Liver (tissue), 8 donors: ENCODE measurements at regions not wholly inside any gene's neighbourhood (a gene's known extent, or its start where the extent isn't known, plus 50 kb on each side); places are given as distances from the start of the nearest gene placed in this dataset.

Experiments used
- DNase-seq: peaks from one replicate; pipeline ENCODE4 v3.0.0-alpha.2; 2017; ENCODE audit warnings: low spot score
- H3K27ac ChIP-seq, 2 donors: one replicate each; pipeline ENCODE4 v1.7.0; 2013; ENCODE audit warnings: inconsistent platforms in 2 of 2, low read length in 2 of 2, control low read depth in 1 of 2, low read depth in 1 of 2, mild to moderate bottlenecking in 1 of 2
- H3K27me3 ChIP-seq, 4 donors: one replicate each; pipeline versions ENCODE4 v1.6.1 to v1.7.0; 2013; ENCODE audit warnings: low read length in 3 of 4, inconsistent platforms in 1 of 4, mild to moderate bottlenecking in 1 of 4, moderate library complexity in 1 of 4; ENCODE audit not compliant: control insufficient read depth in 4 of 4, insufficient read depth in 4 of 4
- H3K36me3 ChIP-seq, 4 donors: one replicate each; pipeline versions ENCODE4 v1.6.1 to v1.7.0; 2013; ENCODE audit warnings: low read length in 3 of 4, mild to moderate bottlenecking in 3 of 4, low read depth in 1 of 4, moderate library complexity in 1 of 4; ENCODE audit not compliant: control insufficient read depth in 4 of 4, insufficient read depth in 3 of 4
- H3K4me1 ChIP-seq, 4 donors: one replicate each; pipeline versions ENCODE4 v1.6.1 to v1.7.0; 2013; ENCODE audit warnings: low read length in 3 of 4, mild to moderate bottlenecking in 3 of 4, moderate library complexity in 1 of 4; ENCODE audit not compliant: control insufficient read depth in 4 of 4, insufficient read depth in 4 of 4
- H3K4me3 ChIP-seq, 3 donors: one replicate each; pipeline versions ENCODE4 v1.6.1 to v1.7.0; 2013; ENCODE audit warnings: low read length in 3 of 3, control low read depth in 1 of 3, low read depth in 1 of 3, mild to moderate bottlenecking in 1 of 3
- H3K9ac ChIP-seq, 2 donors: one replicate each; pipeline ENCODE4 v1.7.0; 2013; ENCODE audit warnings: low read length in 2 of 2, mild to moderate bottlenecking in 2 of 2, moderate library complexity in 2 of 2, control low read depth in 1 of 2, low read depth in 1 of 2
- H3K9me3 ChIP-seq, 4 donors: one replicate each; pipeline versions ENCODE4 v1.6.1 to v1.7.0; 2013; ENCODE audit warnings: low read length in 3 of 4; ENCODE audit not compliant: control insufficient read depth in 4 of 4
- EGR1 ChIP-seq, 2 donors: IDR thresholded peaks; 2 replicates each; pipeline ENCODE4 v1.6.1; 2016 to 2018; ENCODE audit warnings: antibody characterized with exemption in 2 of 2, low read depth in 2 of 2
- FOXA2 ChIP-seq: IDR thresholded peaks from 2 replicates; pipeline ENCODE4 v1.6.1; 2016; ENCODE audit warnings: antibody characterized with exemption
- GABPA ChIP-seq, 2 donors: IDR thresholded peaks in 1 of 2; conservative IDR thresholded peaks in 1 of 2; 2 replicates each; pipeline ENCODE4 v1.6.1; 2016; ENCODE audit warnings: antibody characterized with exemption in 2 of 2, mild to moderate bottlenecking in 1 of 2, moderate library complexity in 1 of 2
- HNF4A ChIP-seq, 2 donors: conservative IDR thresholded peaks; 2 replicates each; pipeline ENCODE4 v1.6.1; 2016; ENCODE audit warnings: antibody characterized with exemption in 2 of 2, mild to moderate bottlenecking in 2 of 2
- HNF4G ChIP-seq: IDR thresholded peaks from 2 replicates; pipeline ENCODE4 v1.6.1; 2016; ENCODE audit warnings: antibody characterized with exemption
- JUND ChIP-seq, 2 donors: IDR thresholded peaks; 2 replicates each; pipeline ENCODE4 v1.6.1; 2016; ENCODE audit warnings: antibody characterized with exemption in 2 of 2
- NR2F2 ChIP-seq: IDR thresholded peaks from 2 replicates; pipeline ENCODE4 v1.6.1; 2016; ENCODE audit warnings: antibody characterized with exemption
- RAD21 ChIP-seq, 2 donors: IDR thresholded peaks; 2 replicates each; pipeline ENCODE4 v1.6.1; 2016; ENCODE audit warnings: antibody characterized with exemption in 2 of 2, mild to moderate bottlenecking in 2 of 2
- RXRA ChIP-seq, 2 donors: IDR thresholded peaks; 2 replicates each; pipeline ENCODE4 v1.6.1; 2017 to 2018; ENCODE audit warnings: antibody characterized with exemption in 2 of 2, mild to moderate bottlenecking in 1 of 2
- SP1 ChIP-seq: IDR thresholded peaks from 2 replicates; pipeline ENCODE4 v1.6.1; 2018; ENCODE audit warnings: antibody characterized with exemption, mild to moderate bottlenecking
- TAF1 ChIP-seq: conservative IDR thresholded peaks from 2 replicates; pipeline ENCODE4 v1.6.1; 2016; ENCODE audit warnings: antibody characterized with exemption, mild to moderate bottlenecking
- YY1 ChIP-seq: IDR thresholded peaks from 2 replicates; pipeline ENCODE4 v1.6.1; 2016; ENCODE audit warnings: antibody characterized with exemption, mild to moderate bottlenecking
- WGBS: extraction: QIAGEN DNeasy Blood & Tissue Kit; methylation state at CpG from one replicate; pipeline ENCODE4 v1.1.7; 2013; 5-methylcytosine and 5-hydroxymethylcytosine counted together
- TF ChIP-seq, protein P1 (sequence below): IDR thresholded peaks from 2 replicates; pipeline ENCODE4 v1.6.1; 2016; ENCODE audit warnings: antibody characterized with exemption, mild to moderate bottlenecking
- TF ChIP-seq, protein P2 (sequence below): IDR thresholded peaks from 2 replicates; pipeline ENCODE4 v1.6.1; 2016; ENCODE audit warnings: antibody characterized with exemption
- TF ChIP-seq, protein P3 (sequence below): IDR thresholded peaks from 2 replicates; pipeline ENCODE4 v1.6.1; 2016; ENCODE audit warnings: antibody characterized with exemption
- TF ChIP-seq, protein P4 (sequence below): fragments of 150-350 bp; IDR thresholded peaks from 2 replicates; pipeline ENCODE4 v1.5.1; 2017; ENCODE audit warnings: improper control_type of control experiment, low read depth, low read length; ENCODE audit not compliant: missing input control
- donor health status: healthy.
- donor health status: healthy.
- donor health status: healthy.
- donor health status: healthy.
- donor health status: healthy.

DNA sequence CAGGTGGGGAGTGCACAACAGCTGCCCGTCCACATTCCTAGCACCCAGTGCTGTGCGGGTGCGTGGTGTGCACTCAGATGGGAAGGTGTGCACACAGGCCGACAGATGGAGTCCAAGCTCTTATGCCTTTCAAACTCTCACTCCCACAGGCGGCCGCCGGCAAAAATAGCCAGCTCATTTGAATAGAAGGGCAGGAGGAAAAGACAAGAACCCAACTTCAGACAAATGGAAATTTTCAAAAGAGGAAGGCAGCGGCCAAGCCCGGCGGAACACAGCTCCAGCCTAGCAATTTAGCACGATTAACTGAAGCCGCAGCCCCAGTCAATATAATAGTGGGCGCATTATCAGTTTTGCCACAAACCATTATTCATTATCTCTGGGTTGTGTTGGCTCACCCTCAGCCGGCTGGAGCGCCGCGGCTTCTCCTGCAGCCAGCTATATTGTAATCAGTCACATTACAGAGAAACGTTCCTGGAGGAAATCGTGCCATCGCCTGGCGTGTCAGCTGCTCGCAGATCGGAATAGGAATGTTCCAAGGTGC lies 103.9 kb upstream of the SEC14L1 start:
- no peaks in the 10 kb centered on the region for H3K4me1 ChIP-seq
- no peak overlapping the region for H3K4me3 ChIP-seq
- no peak for DNase-seq
- peaks cover 0 to 4% (median 2%) of the 10 kb centered on the region in 4 donors for H3K9me3 ChIP-seq
- H3K27me3 ChIP-seq, result peaks cover 0 to 3% (median 0%) of the 10 kb centered on the region in 4 donors
- no peaks in the 10 kb centered on the region for H3K36me3 ChIP-seq
- no peak overlapping the region for H3K9ac ChIP-seq
- H3K27ac ChIP-seq, result no peak overlapping the region
- TF ChIP-seq GABPA (IDR thresholded peaks at IDR 0.05 in 1 of 2, conservative IDR thresholded peaks at IDR 0.05 in 1 of 2) (no peak), JUND (IDR thresholded peaks at IDR 0.05) (no peak), FOXA2 (no peak), SP1 (no peak), RAD21 (IDR thresholded peaks at IDR 0.05) (no peak), EGR1 (IDR thresholded peaks at IDR 0.05; ENCODE audit: low read depth in 2 of 2) (no peak), HNF4A (conservative IDR thresholded peaks at IDR 0.05) (no peak), NR2F2 (no peak), TAF1 (no peak), YY1 (no peak), RXRA (IDR thresholded peaks at IDR 0.05) (no peak)
- TF ChIP-seq, protein P1, sequence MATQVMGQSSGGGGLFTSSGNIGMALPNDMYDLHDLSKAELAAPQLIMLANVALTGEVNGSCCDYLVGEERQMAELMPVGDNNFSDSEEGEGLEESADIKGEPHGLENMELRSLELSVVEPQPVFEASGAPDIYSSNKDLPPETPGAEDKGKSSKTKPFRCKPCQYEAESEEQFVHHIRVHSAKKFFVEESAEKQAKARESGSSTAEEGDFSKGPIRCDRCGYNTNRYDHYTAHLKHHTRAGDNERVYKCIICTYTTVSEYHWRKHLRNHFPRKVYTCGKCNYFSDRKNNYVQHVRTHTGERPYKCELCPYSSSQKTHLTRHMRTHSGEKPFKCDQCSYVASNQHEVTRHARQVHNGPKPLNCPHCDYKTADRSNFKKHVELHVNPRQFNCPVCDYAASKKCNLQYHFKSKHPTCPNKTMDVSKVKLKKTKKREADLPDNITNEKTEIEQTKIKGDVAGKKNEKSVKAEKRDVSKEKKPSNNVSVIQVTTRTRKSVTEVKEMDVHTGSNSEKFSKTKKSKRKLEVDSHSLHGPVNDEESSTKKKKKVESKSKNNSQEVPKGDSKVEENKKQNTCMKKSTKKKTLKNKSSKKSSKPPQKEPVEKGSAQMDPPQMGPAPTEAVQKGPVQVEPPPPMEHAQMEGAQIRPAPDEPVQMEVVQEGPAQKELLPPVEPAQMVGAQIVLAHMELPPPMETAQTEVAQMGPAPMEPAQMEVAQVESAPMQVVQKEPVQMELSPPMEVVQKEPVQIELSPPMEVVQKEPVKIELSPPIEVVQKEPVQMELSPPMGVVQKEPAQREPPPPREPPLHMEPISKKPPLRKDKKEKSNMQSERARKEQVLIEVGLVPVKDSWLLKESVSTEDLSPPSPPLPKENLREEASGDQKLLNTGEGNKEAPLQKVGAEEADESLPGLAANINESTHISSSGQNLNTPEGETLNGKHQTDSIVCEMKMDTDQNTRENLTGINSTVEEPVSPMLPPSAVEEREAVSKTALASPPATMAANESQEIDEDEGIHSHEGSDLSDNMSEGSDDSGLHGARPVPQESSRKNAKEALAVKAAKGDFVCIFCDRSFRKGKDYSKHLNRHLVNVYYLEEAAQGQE, result no peak
- TF ChIP-seq, protein P2, sequence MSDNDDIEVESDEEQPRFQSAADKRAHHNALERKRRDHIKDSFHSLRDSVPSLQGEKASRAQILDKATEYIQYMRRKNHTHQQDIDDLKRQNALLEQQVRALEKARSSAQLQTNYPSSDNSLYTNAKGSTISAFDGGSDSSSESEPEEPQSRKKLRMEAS, result no peak
- TF ChIP-seq, protein P3, sequence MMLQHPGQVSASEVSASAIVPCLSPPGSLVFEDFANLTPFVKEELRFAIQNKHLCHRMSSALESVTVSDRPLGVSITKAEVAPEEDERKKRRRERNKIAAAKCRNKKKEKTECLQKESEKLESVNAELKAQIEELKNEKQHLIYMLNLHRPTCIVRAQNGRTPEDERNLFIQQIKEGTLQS, result no peak
- TF ChIP-seq, protein P4, sequence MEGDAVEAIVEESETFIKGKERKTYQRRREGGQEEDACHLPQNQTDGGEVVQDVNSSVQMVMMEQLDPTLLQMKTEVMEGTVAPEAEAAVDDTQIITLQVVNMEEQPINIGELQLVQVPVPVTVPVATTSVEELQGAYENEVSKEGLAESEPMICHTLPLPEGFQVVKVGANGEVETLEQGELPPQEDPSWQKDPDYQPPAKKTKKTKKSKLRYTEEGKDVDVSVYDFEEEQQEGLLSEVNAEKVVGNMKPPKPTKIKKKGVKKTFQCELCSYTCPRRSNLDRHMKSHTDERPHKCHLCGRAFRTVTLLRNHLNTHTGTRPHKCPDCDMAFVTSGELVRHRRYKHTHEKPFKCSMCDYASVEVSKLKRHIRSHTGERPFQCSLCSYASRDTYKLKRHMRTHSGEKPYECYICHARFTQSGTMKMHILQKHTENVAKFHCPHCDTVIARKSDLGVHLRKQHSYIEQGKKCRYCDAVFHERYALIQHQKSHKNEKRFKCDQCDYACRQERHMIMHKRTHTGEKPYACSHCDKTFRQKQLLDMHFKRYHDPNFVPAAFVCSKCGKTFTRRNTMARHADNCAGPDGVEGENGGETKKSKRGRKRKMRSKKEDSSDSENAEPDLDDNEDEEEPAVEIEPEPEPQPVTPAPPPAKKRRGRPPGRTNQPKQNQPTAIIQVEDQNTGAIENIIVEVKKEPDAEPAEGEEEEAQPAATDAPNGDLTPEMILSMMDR, result no peak
- WGBS, result 58% methylated on average over 23 of the region's 23 CpGs

DNA sequence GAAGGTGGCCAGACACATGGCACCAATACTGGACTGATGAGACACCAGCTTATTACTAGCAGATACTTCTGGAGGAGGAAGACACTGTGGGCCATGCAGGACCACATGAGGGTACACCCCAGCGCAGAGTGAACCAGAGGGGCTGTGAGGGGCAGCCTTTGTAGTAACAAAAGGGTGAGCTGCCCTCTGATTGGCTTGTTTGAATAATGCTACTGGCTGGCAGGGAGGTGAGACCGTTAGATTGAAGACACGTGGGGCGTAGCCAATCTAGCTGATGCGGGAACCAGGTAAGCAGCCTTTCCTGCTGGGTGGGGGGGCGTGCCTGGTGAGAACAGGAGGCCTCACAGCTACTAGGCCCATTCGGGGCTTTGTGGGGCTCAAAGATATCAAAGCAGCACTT lies 102.8 kb upstream of the SEC14L1 start:
- Histone ChIP-seq H3K4me3 (no peak overlapping the region), H3K9ac (no peak overlapping the region), H3K36me3 (no peaks in the 10 kb centered on the region), H3K9me3 (no peaks in the 10 kb centered on the region), H3K27ac (no peak overlapping the region), H3K4me1 (no peaks in the 10 kb centered on the region), H3K27me3 (peaks cover 0 to 3% (median 0%) of the 10 kb centered on the region in 4 donors)
- TF ChIP-seq GABPA (IDR thresholded peaks at IDR 0.05 in 1 of 2, conservative IDR thresholded peaks at IDR 0.05 in 1 of 2) (no peak), HNF4G (no peak), FOXA2 (no peak), RXRA (IDR thresholded peaks at IDR 0.05) (no peak), JUND (IDR thresholded peaks at IDR 0.05) (no peak), RAD21 (IDR thresholded peaks at IDR 0.05) (no peak)
- 75% methylated on average over 7 of the region's 7 CpGs for WGBS
- DNase-seq, result no peak
